Activated CD8-positive, alpha-beta T cell treated with anti-CD3 and anti-CD28 coated beads for 36 hours (primary cell): ENCODE measurements at regions not wholly inside any gene's neighbourhood (a gene's known extent, or its start where the extent isn't known, plus 50 kb on each side); places are given as distances from the start of the nearest gene placed in this dataset.

ENCODE experiments used
- ATAC-seq: fragments of 200-7000 bp; cut with Tn5 transposase; one replicate; pipeline ENCODE4 v1.10.0; 2021; ENCODE audit warnings: mild to moderate bottlenecking, moderate library complexity
- CTCF ChIA-PET: fragments of 350-600 bp; sonication (Branson Sonifier 250); formaldehyde crosslinking; loops from one replicate; lab custom pipeline; 2021; ENCODE audit warnings: antibody characterized with exemption; lab: Charles Lee
- POLR2A ChIA-PET: fragments of 350-600 bp; sonication (Branson Sonifier 250); formaldehyde crosslinking; loops from one replicate; lab custom pipeline; 2021; ENCODE audit warnings: antibody characterized with exemption; lab: Charles Lee
- DNase-seq: peaks from one replicate; pipeline ENCODE4 v3.0.0-alpha.2; 2020
- H3K27ac Mint-ChIP-seq: one replicate; pipeline ENCODE4 v1.8.0; 2021; ENCODE audit warnings: mild to moderate bottlenecking, mixed read lengths
- H3K27me3 Mint-ChIP-seq: one replicate; pipeline ENCODE4 v1.8.0; 2021; ENCODE audit warnings: mixed read lengths
- H3K36me3 Mint-ChIP-seq: one replicate; pipeline ENCODE4 v1.8.0; 2021; ENCODE audit warnings: low read depth, mixed read lengths
- H3K4me1 Mint-ChIP-seq: one replicate; pipeline ENCODE4 v1.8.0; 2021; ENCODE audit warnings: low read depth, mixed read lengths
- H3K4me3 Mint-ChIP-seq: one replicate; pipeline ENCODE4 v1.8.0; 2021; ENCODE audit warnings: mild to moderate bottlenecking, moderate library complexity, mixed read lengths
- H3K9me3 Mint-ChIP-seq: one replicate; pipeline ENCODE4 v1.8.0; 2021; ENCODE audit warnings: mixed read lengths
- CTCF ChIP-seq: fragments of 200-600 bp; IDR thresholded peaks from one replicate; pipeline ENCODE4 v1.8.0; 2022; ENCODE audit warnings: antibody characterized with exemption, mild to moderate bottlenecking
- intact Hi-C: fragments of 100-400 bp; cut with micrococcal nuclease; formaldehyde crosslinking; loops from one replicate; pipeline ENCODE4 v1.10.0; 2022

GRCh38 chr18:37675699-37676098 is 110.1 kb upstream of the CELF4 start:
- DNase-seq (no peak), ATAC-seq (no peak)
- H3K27me3 Mint-ChIP-seq: no peaks in the 10 kb centered on the region
- peaks cover 2% of the 10 kb centered on the region for H3K9me3 Mint-ChIP-seq
- H3K27ac Mint-ChIP-seq: no peak overlapping the region
- H3K4me3 Mint-ChIP-seq: no peak overlapping the region
- no peak for TF ChIP-seq CTCF
- ChIA-PET POLR2A (no interaction called here), CTCF (no interaction called here)
- no peaks in the 10 kb centered on the region for H3K36me3 Mint-ChIP-seq
- H3K4me1 Mint-ChIP-seq: no peaks in the 10 kb centered on the region
- intact Hi-C loops: no loop called here

GRCh38 chr18:37674570-37674969 is 109.0 kb upstream of the CELF4 start:
- CTCF ChIA-PET: no interaction called here
- no peaks in the 10 kb centered on the region for H3K27me3 Mint-ChIP-seq
- no peak for ATAC-seq
- peaks cover 2% of the 10 kb centered on the region for H3K9me3 Mint-ChIP-seq
- no peaks in the 10 kb centered on the region for H3K4me1 Mint-ChIP-seq
- no peak overlapping the region for H3K4me3 Mint-ChIP-seq
- intact Hi-C loops: no loop called here
- H3K36me3 Mint-ChIP-seq: no peaks in the 10 kb centered on the region
- H3K27ac Mint-ChIP-seq: no peak overlapping the region
- TF ChIP-seq CTCF: no peak
- POLR2A ChIA-PET: no interaction called here
- no peak for DNase-seq

- ChIA-PET CTCF (no interaction called here), POLR2A (interaction anchor here (0.9 kb wide), 1 partner anchor 12 kb away, joined by 4 read pairs; no protein-coding TSS in a partner anchor)
- H3K27me3 Mint-ChIP-seq: no peaks in the 10 kb centered on the region
- no peaks in the 10 kb centered on the region for H3K4me1 Mint-ChIP-seq
- intact Hi-C loops: no loop called here
- H3K4me3 Mint-ChIP-seq: no peak overlapping the region
- no peak for TF ChIP-seq CTCF
- no peaks in the 10 kb centered on the region for H3K36me3 Mint-ChIP-seq
- peaks cover 2% of the 10 kb centered on the region for H3K9me3 Mint-ChIP-seq
- no peak for ATAC-seq
- DNase-seq: no peak
- no peak overlapping the region for H3K27ac Mint-ChIP-seq
Measured at GRCh38 chr18:37673671-37674070, 108.1 kb upstream of the CELF4 start.

- CTCF ChIA-PET: no interaction called here
Measured at GRCh38 chr18:37672932-37673595, 107.5 kb upstream of the CELF4 start.

More at GRCh38 chr18:37672932-37673595, 107.5 kb upstream of the CELF4 start:
- H3K4me1 Mint-ChIP-seq: no peaks in the 10 kb centered on the region
- no peak overlapping the region for H3K27ac Mint-ChIP-seq
- no peaks in the 10 kb centered on the region for H3K27me3 Mint-ChIP-seq
- H3K36me3 Mint-ChIP-seq: no peaks in the 10 kb centered on the region
- H3K9me3 Mint-ChIP-seq: peaks cover 2% of the 10 kb centered on the region
- intact Hi-C loops: no loop called here
- TF ChIP-seq CTCF: no peak
- no peak overlapping the region for H3K4me3 Mint-ChIP-seq
- no peak for DNase-seq
- no peak for ATAC-seq
- POLR2A ChIA-PET: interaction anchor here (0.9 kb wide), 1 partner anchor 12 kb away, joined by 4 read pairs; no protein-coding TSS in a partner anchor
